ENCODE measurements at regions not wholly inside any gene's neighbourhood (a gene's known extent, or its start where the extent isn't known, plus 50 kb on each side); places are given as distances from the start of the nearest gene placed in this dataset.
"Not testable (repeated sequence)": the region's sequence is repeated elsewhere in the genome, so short reads cannot be mapped to it uniquely, and the experiment has no call there.

- not testable (repeated sequence) for DNase-seq (ENCODE audit: low read depth)
Observed at GRCh38 chr3:182344026-182344425, 449.3 kb upstream of the ATP11B start.

DNA sequence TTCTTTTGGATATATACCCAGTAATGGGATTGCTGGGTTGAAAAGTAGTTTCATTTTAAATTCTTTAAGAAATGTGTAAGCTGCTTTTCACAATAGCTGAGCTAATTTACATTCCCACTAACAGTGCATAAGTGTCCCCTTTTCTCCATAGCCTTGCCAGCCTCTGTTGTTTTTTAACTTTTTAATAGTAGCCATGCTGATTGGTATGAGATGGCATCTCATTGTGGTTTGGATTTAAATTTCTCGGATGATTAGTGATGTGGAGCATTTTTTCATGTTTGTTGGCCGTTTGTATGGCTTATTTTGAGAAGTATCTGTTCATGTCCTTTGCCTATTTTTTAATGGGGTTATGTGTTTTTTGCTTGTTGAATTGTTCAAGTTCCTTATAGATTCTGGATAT is 444.3 kb upstream of the ATP11B start:
- DNase-seq (ENCODE audit: low read depth): no peak

GRCh38 chr3:182349951-182350517 is 443.3 kb upstream of the ATP11B start:
- DNase-seq (ENCODE audit: low read depth): no peak

DNA sequence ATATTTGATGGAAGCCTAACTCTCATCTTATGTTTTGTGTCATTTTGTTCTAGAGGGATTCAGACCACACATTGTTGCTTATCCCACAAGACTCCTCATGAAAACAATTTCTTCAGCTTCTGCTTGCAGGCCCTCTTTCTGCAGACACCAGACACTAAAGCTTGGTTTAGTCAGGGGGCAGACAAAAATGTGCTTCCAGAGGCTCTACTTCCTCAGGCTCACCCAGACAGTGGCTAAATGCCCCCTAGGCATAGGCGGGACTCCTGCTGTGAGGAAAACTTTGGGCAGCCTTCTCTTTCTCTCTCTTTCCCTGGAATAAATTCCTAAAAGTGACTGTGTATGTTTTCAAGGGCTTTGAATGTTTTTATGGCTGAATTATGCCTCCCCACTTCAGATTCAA is 435.4 kb upstream of the ATP11B start:
- DNase-seq (ENCODE audit: low read depth): no peak

GRCh38 chr3:182364323-182364722 is 429.0 kb upstream of the ATP11B start:
- no peak for DNase-seq (ENCODE audit: low read depth)

- DNase-seq (ENCODE audit: low read depth): peak; percentile 3
Observed at GRCh38 chr3:182364723-182365650, 428.3 kb upstream of the ATP11B start.

- DNase-seq (ENCODE audit: low read depth): no peak
Observed at GRCh38 chr3:182366746-182367145, 426.6 kb upstream of the ATP11B start.

DNA sequence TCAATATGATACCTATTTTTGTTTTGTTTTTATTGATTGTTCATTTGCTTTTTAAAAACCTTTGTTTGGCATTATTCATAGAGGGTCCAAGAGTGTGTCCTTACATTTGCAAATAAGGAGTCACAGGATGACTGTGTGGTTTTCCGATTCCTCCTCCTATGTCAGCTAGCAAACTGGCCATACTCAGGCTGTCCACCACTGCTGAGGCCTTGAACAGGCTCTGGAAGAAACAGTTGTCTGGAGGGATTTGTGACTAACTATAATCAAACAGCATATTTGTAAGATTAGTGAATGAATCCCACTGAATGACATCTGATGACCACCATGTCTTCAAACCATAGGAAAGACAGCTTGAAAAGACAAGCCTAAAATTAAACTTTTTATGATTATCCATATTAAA is 423.4 kb upstream of the ATP11B start:
- DNase-seq (ENCODE audit: low read depth): no peak

DNA sequence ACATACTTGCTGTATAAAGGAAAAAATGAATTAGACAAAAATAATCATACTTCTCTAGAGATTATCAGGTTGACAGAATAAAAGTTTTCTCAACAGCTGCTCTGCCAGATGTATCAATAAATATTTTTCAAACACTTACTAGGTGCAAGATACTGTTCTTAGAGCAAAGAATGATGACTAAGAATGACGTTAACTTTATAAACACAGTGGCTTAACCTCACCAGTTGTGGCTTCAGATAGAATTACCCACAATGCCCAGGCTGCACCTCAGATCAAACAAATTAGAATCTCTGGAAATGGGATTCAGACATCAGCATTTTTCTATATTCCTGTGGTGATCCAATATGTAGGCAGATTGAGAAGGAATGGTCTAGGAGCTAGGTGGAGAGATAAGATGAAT is 422.4 kb upstream of the ATP11B start:
- no peak for DNase-seq (ENCODE audit: low read depth)

DNA sequence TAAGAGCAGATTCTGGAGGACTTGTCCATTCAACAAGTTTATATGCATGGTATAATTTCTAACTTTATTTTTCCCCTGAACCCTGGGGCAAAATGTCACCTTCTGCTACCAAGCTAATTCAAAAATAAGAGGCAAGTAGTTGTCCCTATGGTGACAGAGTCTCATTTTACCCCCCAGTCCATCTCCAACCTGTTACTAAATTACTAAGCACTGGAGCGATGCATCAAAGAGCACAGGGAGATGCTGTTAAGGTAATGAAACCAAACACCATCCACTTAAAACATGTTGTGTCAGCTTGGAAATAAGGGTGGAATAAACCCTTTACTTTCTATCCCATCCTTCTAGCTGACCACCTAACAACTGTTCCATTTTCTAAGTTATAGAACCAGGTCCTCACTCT is 417.4 kb upstream of the ATP11B start:
- no peak for DNase-seq (ENCODE audit: low read depth)

DNA sequence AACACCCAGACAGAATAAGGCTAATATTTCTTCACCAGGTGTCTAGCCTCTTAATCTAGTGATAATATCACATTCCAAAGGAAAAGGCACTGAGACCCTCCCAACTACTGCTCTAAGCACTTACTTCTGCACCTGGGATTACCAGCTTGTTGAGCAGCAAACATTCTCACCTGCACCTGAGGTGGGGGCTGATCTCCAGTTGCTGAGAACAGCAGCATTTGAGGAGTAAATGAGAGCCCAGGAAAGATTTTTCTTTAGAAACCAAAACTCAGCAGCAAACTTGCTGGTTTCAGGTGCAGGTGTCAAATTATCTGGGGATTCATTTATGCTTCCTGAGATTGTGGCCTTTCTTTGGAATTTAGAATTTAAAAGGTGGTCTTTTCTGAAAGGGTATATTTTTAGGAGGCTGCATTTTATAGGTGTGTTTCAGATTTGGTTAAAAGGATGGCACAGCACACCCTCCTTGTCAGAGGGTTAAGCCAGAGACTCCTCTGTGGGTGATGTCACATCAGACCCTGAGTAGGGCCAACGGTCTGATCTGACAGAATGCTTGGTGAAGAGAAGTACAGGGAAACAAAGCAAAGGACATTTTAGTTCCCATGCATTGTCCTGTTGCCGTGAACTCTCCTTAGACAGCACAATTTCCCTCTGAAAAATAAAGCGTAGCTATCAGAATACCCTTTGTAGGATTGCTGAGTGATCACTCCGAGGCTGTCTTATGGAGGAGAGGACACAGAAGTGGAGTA is 411.0 kb upstream of the ATP11B start:
- DNase-seq (ENCODE audit: low read depth): no peak

DNA sequence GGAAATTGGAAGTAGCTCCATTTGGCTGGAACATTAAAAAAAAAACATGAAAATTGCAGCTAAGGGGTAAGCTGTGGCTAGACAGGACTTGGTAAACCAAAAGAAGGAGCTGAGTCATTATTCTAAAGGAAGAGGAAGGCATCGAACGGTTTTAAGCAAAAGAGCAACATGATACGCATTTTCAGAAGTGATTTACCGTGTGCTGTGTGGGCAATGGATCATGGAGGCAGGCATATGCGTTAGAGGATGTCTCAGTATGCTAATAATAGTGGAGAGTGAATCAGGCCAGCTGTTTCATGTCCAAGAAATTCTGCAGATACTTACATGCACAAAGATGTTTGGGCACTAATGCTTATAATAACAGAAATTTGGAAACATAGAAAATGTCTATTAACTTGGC is 409.1 kb upstream of the ATP11B start:
- DNase-seq (ENCODE audit: low read depth): no peak

DNA sequence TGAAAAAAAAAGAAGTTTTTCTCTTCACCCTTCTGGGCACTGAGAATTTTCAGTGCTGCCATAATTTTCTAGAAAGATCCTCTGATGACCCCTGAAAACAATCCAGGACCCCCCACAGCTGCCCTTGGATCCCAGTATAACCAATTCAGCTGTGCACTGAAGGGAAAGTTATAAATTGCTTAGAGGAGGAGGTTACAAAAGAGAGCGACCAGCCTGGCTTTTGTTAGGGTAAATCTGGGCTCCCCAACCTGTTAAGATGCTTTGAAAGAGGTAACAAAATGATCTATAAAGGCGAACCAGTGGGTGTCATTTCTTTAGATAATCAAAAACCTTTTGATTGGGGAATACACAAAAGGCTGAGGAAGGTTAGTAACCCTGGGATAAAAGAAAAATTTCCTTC is 407.9 kb upstream of the ATP11B start:
- DNase-seq (ENCODE audit: low read depth): no peak

- no peak for DNase-seq (ENCODE audit: low read depth)
Observed at GRCh38 chr3:182388506-182388905, 404.8 kb upstream of the ATP11B start.

DNA sequence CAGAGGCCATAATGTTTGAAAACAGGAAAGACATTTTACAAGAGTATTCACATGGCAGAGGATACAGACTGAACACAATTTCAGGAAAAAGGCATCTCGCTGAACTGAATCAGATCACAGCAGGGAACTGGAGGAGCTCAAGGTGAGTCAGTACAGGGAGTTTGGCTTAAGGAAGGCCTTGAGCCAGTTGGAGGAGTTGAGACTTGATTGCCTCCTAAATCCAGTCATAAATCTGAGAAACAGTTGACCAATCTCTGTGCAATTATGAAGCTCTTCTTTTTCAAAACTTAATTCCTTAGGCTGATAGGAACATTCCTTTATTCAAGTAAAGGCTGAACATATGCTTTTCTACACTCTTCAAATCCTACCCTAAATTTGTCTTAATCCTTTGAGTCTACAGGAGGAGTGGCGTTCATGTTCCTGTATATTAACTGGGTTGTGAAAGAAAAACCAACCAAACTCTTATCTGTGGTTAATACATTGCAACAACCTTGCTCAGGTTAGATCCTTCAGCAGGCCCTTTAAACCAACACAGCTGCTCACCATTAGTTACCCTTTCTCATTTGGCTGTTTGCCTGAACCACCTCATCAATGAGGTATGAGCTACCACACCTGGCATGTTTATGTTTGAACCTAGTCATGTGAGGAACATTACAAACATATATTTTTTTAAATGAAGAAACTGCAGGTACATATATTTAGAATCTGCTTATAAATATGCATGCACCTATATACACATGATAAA is 404.1 kb upstream of the ATP11B start:
- no peak for DNase-seq (ENCODE audit: low read depth)

DNA sequence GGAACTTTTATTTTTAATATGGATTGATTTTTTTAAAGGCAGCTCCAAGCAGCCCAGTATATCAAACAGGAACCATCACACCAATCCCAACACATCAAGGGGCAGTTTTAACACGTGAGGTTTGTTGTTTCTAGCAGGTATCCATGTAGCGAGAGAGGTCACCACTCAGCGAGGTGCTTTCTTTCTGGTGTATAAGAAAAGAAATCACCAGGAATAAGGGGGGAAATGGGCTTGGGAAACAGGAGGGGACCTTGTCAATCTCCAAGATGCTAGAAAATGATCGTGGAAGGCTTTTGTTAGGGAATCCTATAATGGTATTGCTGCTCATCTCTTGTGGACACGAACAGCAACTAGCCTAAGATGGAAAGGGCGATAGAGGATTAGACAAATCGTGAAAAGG is 402.9 kb upstream of the ATP11B start:
- DNase-seq (ENCODE audit: low read depth): no peak

- no peak for DNase-seq (ENCODE audit: low read depth)
Observed at GRCh38 chr3:182392182-182392937, 400.9 kb upstream of the ATP11B start.

DNA sequence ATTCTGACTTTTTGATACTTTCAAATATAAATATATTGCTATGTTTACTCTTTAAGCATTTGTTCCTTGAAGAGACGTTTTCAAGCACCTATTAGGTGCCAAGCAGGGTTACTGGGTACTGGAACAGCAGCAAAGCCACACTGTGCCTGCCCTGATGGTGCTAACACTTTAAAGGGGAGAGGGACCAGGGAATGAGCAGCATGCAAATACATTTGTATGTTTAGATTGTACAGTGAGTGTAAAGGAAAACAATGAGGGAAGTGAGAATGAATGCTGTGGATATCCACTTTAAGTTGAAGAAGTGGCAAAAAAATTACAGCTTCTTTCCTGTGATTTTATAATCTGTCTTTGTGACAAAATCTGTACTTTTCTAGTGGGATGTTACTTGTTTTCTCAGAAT is 400.2 kb upstream of the ATP11B start:
- DNase-seq (ENCODE audit: low read depth): no peak

GRCh38 chr3:182393830-182394367 is 399.4 kb upstream of the ATP11B start:
- no peak for DNase-seq (ENCODE audit: low read depth)

DNA sequence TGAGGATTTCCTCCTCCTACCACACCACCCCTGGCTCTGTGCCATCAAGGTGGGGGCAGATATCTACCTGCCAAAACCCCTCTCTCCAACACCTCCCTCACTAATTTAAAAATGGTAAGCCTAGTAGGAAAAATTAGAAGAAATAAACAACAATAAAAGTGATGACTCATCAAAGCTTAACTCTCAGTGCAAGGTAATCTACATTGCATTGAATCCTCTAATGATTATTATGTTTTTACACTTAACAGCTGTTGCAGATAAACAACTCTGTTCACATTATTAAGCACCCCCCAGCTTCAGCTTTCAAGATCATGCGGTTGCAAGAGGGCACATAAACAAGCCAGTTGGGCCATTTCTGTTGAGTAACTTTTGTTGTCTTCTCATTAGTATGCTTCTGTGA is 396.1 kb upstream of the ATP11B start:
- DNase-seq (ENCODE audit: low read depth): no peak
